Caco-2 (cell line): ENCODE measurements at regions not wholly inside any gene's neighbourhood (a gene's known extent, or its start where the extent isn't known, plus 50 kb on each side); places are given as distances from the start of the nearest gene placed in this dataset.

ENCODE experiments used
- BruUV-seq: library from RNA; stranded (reverse); fragments of 400-500 nt; replicated peaks from 2 replicates; lab custom pipeline; 2021; lab: Mats Ljungman, UMichigan
- CTCF ChIA-PET: fragments of 300-600 bp; sonication (Branson Sonifier 250); formaldehyde crosslinking; loops from one replicate; lab custom pipeline; 2022; ENCODE audit warnings: antibody characterized with exemption; lab: Charles Lee
- POLR2A ChIA-PET: fragments of 300-600 bp; sonication (Branson Sonifier 250); formaldehyde crosslinking; loops from one replicate; lab custom pipeline; 2022; ENCODE audit warnings: antibody characterized with exemption; lab: Charles Lee
- DNase-seq, 2 experiments: peaks; one replicate each; pipeline versions ENCODE4 v3.0.0 to v3.0.0-alpha.2; 2020 to 2022
- H3K27me3 ChIP-seq: replicated peaks from 2 replicates; pipeline ENCODE4 v1.6.0; 2011; ENCODE audit warnings: low read length; ENCODE audit not compliant: control insufficient read depth, insufficient read depth
- H3K36me3 ChIP-seq: 2 replicates; pipeline ENCODE4 v1.5.1; 2011; ENCODE audit warnings: low read length; ENCODE audit not compliant: control insufficient read depth, insufficient read depth
- H3K4me1 ChIP-seq: fragments of 250-450 bp; sonication (Bioruptor Pico); 2 replicates; pipeline ENCODE4 v1.5.1; 2020; ENCODE audit warnings: mild to moderate bottlenecking
- H3K4me3 ChIP-seq: 2 replicates; pipeline ENCODE4 v1.5.1; 2011; ENCODE audit warnings: low read depth, mild to moderate bottlenecking, control low read depth, low read length
- H3K9me3 ChIP-seq: fragments of 250-450 bp; sonication (Bioruptor Pico); 2 replicates; pipeline ENCODE4 v1.5.1; 2020; ENCODE audit warnings: mild to moderate bottlenecking, moderate library complexity
- H3K27ac Mint-ChIP-seq: one replicate; pipeline ENCODE4 v1.8.0; 2022; ENCODE audit warnings: mixed read lengths; ENCODE audit not compliant: unreplicated experiment
- H3K27me3 Mint-ChIP-seq: one replicate; pipeline ENCODE4 v1.8.0; 2022; ENCODE audit warnings: mixed read lengths; ENCODE audit not compliant: insufficient read depth, unreplicated experiment
- H3K36me3 Mint-ChIP-seq: one replicate; pipeline ENCODE4 v1.8.0; 2022; ENCODE audit warnings: mild to moderate bottlenecking, mixed read lengths; ENCODE audit not compliant: insufficient read depth, unreplicated experiment
- H3K4me1 Mint-ChIP-seq: one replicate; pipeline ENCODE4 v1.8.0; 2022; ENCODE audit warnings: low read depth, mixed read lengths; ENCODE audit not compliant: unreplicated experiment
- H3K4me3 Mint-ChIP-seq: one replicate; pipeline ENCODE4 v1.8.0; 2022; ENCODE audit warnings: mild to moderate bottlenecking, moderate library complexity, mixed read lengths; ENCODE audit not compliant: unreplicated experiment
- H3K9me3 Mint-ChIP-seq: one replicate; pipeline ENCODE4 v1.8.0; 2022; ENCODE audit warnings: mixed read lengths; ENCODE audit not compliant: unreplicated experiment
- CTCF ChIP-seq, 2 experiments: fragments of 200-600 bp in 1 of 2; IDR thresholded peaks; 1 replicate in 1 of 2; 2 replicates in 1 of 2; pipeline versions ENCODE4 v1.5.1 to v1.8.0; 2011 to 2022; ENCODE audit warnings: antibody characterized with exemption in 1 of 2, control low read depth in 1 of 2, inconsistent platforms in 1 of 2, low read depth in 1 of 2, low read length in 1 of 2, mild to moderate bottlenecking in 1 of 2, moderate library complexity in 1 of 2; ENCODE audit not compliant: insufficient read depth in 1 of 2, severe bottlenecking in 1 of 2, unreplicated experiment in 1 of 2
- intact Hi-C: fragments of 100-400 bp; cut with micrococcal nuclease; formaldehyde crosslinking; loops from one replicate; pipeline ENCODE4 v1.10.0; 2022; ENCODE audit not compliant: unreplicated experiment

- no peak for DNase-seq
- Histone ChIP-seq H3K27me3 (no peaks in the 10 kb centered on the region), H3K4me3 (no peak overlapping the region), H3K4me1 (no peaks in the 10 kb centered on the region), H3K36me3 (no peaks in the 10 kb centered on the region), H3K9me3 (no peaks in the 10 kb centered on the region)
- intact Hi-C loops = loop anchor here (10.0 kb wide), 1 partner anchor 380 kb away; no protein-coding TSS in a partner anchor
- H3K4me3 Mint-ChIP-seq = no peak overlapping the region
- TF ChIP-seq CTCF (IDR thresholded peaks at IDR 0.05; ENCODE audit: insufficient read depth in 1 of 2, low read depth in 1 of 2, low read length in 1 of 2, severe bottlenecking in 1 of 2, unreplicated experiment in 1 of 2) = no peak
- CTCF ChIA-PET = no interaction called here
- POLR2A ChIA-PET = no interaction called here
- H3K27me3 Mint-ChIP-seq = peaks cover 3% of the 10 kb centered on the region
- no peaks in the 10 kb centered on the region for H3K36me3 Mint-ChIP-seq
- no peaks in the 10 kb centered on the region for H3K4me1 Mint-ChIP-seq
- H3K9me3 Mint-ChIP-seq = no peaks in the 10 kb centered on the region
- BruUV-seq = no TSS peak
- no peak overlapping the region for H3K27ac Mint-ChIP-seq
Measured at GRCh38 chr6:119524410-119524809, 174.8 kb upstream of the MAN1A1 start.

DNA sequence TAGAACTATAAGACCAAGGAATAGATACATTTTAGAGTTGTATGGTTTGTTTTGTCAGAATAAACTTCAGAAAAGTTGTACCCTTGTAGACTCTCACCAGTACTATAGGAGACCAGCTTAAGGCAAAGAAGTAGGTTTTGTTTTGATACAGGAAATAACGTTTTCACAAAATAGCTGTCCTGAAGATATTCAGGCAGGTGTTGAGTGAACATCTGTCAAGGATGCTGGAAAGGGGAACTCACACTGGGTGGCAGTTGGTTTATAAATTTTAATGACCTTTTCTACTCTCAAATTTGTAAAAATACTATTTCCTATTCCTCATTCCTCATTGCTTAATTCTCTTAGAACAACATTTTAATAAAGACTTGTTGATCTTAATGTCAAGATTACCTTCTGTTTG lies 174.0 kb upstream of the MAN1A1 start:
- H3K4me1 Mint-ChIP-seq = no peaks in the 10 kb centered on the region

DNA sequence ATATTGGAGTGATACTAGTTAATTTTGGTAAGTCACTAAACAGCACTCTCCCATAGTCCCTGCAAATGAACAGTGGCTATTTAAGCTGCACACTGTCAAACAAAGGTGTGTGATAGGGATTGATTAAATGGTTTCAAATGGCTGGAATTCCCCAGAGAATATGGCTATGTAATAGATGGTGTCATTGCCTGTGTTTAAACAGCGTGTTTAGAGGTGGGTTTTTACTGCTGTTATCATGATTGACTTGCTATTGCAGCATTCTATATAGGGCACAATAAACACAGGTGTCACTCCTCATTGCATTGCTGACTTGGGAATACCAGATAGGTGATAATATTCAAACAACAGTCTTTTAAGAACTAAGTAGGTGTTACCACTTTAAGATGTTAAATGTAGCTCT lies 171.7 kb upstream of the MAN1A1 start:
- no peak for TF ChIP-seq CTCF (IDR thresholded peaks at IDR 0.05; ENCODE audit: insufficient read depth in 1 of 2, low read depth in 1 of 2, low read length in 1 of 2, severe bottlenecking in 1 of 2, unreplicated experiment in 1 of 2)
- ChIA-PET POLR2A (no interaction called here), CTCF (no interaction called here)
- H3K9me3 ChIP-seq = no peaks in the 10 kb centered on the region
- BruUV-seq = no TSS peak
- H3K36me3 ChIP-seq = no peaks in the 10 kb centered on the region
- H3K4me3 Mint-ChIP-seq = no peak overlapping the region
- H3K27me3 Mint-ChIP-seq = peaks cover 6% of the 10 kb centered on the region
- no peak for DNase-seq
- intact Hi-C loops = loop anchor here (10.0 kb wide), 1 partner anchor 376 kb away; no protein-coding TSS in a partner anchor
- no peak overlapping the region for H3K27ac Mint-ChIP-seq
- H3K9me3 Mint-ChIP-seq = no peaks in the 10 kb centered on the region
- H3K4me3 ChIP-seq = no peak overlapping the region
- no peaks in the 10 kb centered on the region for H3K4me1 ChIP-seq
- H3K27me3 ChIP-seq = no peaks in the 10 kb centered on the region
- H3K4me1 Mint-ChIP-seq = no peaks in the 10 kb centered on the region
- no peaks in the 10 kb centered on the region for H3K36me3 Mint-ChIP-seq

More for the DNA sequence above, 174.0 kb upstream of the MAN1A1 start:
- no peak overlapping the region for H3K4me3 Mint-ChIP-seq
- no peaks in the 10 kb centered on the region for H3K36me3 ChIP-seq
- no peak overlapping the region for H3K27ac Mint-ChIP-seq
- BruUV-seq = no TSS peak
- H3K27me3 Mint-ChIP-seq = peaks cover 3% of the 10 kb centered on the region
- no peak for DNase-seq
- CTCF ChIA-PET = no interaction called here
- POLR2A ChIA-PET = no interaction called here
- no peaks in the 10 kb centered on the region for H3K36me3 Mint-ChIP-seq
- intact Hi-C loops = loop anchor here (10.0 kb wide), 1 partner anchor 379 kb away; no protein-coding TSS in a partner anchor
- no peak overlapping the region for H3K4me3 ChIP-seq
- H3K9me3 Mint-ChIP-seq = no peaks in the 10 kb centered on the region
- H3K9me3 ChIP-seq = no peaks in the 10 kb centered on the region
- no peak for TF ChIP-seq CTCF (IDR thresholded peaks at IDR 0.05; ENCODE audit: insufficient read depth in 1 of 2, low read depth in 1 of 2, low read length in 1 of 2, severe bottlenecking in 1 of 2, unreplicated experiment in 1 of 2)
- no peaks in the 10 kb centered on the region for H3K27me3 ChIP-seq
- H3K4me1 ChIP-seq = no peaks in the 10 kb centered on the region
